ENCODE measurements at regions not wholly inside any gene's neighbourhood (a gene's known extent, or its start where the extent isn't known, plus 50 kb on each side); places are given as distances from the start of the nearest gene placed in this dataset.

DNA sequence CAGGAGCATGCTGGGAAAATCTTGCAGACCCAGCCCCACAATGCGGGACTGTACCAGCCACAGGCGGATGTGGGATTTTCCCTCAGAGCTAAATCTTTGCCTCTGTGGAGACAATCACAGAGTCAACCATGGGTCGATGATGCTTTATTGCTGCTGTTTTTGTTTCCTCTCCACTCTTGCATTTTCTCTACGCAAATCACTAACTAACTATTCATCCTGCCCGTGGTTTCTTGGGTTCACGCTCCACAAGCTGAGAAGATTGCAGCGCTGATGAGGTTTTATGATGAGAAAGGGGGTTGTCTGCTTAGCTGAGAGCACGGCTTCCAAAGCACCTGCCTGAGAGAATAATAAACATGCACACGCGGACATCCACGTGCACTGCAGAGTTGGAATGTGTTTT, 500.2 kb upstream of the ADAMTS16 start:
- no peaks in the 10 kb centered on the region for H3K27me3 ChIP-seq (ENCODE audit: insufficient read depth, low read length)
- TF ChIP-seq, protein P1, sequence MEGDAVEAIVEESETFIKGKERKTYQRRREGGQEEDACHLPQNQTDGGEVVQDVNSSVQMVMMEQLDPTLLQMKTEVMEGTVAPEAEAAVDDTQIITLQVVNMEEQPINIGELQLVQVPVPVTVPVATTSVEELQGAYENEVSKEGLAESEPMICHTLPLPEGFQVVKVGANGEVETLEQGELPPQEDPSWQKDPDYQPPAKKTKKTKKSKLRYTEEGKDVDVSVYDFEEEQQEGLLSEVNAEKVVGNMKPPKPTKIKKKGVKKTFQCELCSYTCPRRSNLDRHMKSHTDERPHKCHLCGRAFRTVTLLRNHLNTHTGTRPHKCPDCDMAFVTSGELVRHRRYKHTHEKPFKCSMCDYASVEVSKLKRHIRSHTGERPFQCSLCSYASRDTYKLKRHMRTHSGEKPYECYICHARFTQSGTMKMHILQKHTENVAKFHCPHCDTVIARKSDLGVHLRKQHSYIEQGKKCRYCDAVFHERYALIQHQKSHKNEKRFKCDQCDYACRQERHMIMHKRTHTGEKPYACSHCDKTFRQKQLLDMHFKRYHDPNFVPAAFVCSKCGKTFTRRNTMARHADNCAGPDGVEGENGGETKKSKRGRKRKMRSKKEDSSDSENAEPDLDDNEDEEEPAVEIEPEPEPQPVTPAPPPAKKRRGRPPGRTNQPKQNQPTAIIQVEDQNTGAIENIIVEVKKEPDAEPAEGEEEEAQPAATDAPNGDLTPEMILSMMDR (conservative IDR thresholded peaks at IDR 0.05) = no peak
- no peak overlapping the region for H2BK15ac ChIP-seq (ENCODE audit: low read depth, low read length)
- peaks cover 2 to 3% of the 10 kb centered on the region in 2 experiments; a peak in 3 of 5 replicates for H3K9me3 Mint-ChIP-seq
- no peaks in the 10 kb centered on the region for H3K23me2 ChIP-seq (ENCODE audit: insufficient read length, low read depth, low read length, poor library complexity, severe bottlenecking)
- no peaks in the 10 kb centered on the region for H3K79me2 ChIP-seq (ENCODE audit: insufficient read depth, low read length)
- no peak overlapping the region for H2BK5ac ChIP-seq (ENCODE audit: insufficient read length, low read length)
- no peak overlapping the region for H3K56ac ChIP-seq (ENCODE audit: insufficient read length, low read depth, low read length)
- no peak overlapping the region for H2BK120ac ChIP-seq (ENCODE audit: low read depth, low read length, poor library complexity, severe bottlenecking)
- H2AFZ ChIP-seq (ENCODE audit: low read length) = no peak overlapping the region
- H2BK20ac ChIP-seq (ENCODE audit: low read depth, low read length, poor library complexity, severe bottlenecking) = no peak overlapping the region
- no peaks in the 10 kb centered on the region for H4K20me1 ChIP-seq (ENCODE audit: control insufficient read depth, insufficient read depth, insufficient read length)
- H3T11ph ChIP-seq (ENCODE audit: low read length) = no peak overlapping the region
- no peak overlapping the region for H3K27ac ChIP-seq (ENCODE audit: insufficient read length, low read depth, low read length)
- no peak overlapping the region for H3K4me3 Mint-ChIP-seq
- H4K91ac ChIP-seq (ENCODE audit: insufficient read length, low read depth, low read length) = no peak overlapping the region
- no peak overlapping the region for H3K4me2 ChIP-seq (ENCODE audit: insufficient read depth, insufficient read length, low read length)
- no peaks in the 10 kb centered on the region for H3K27me3 Mint-ChIP-seq (ENCODE audit: low read depth)
- H4K5ac ChIP-seq (ENCODE audit: insufficient read length, low read depth, low read length) = no peak overlapping the region
- H3K36me3 Mint-ChIP-seq (ENCODE audit: insufficient read depth in 1 of 3, low read depth in 3 of 3) = peaks cover 0 to 8% (median 2%) of the 10 kb centered on the region in 3 experiments; a peak in 2 of 7 replicates
- no peak overlapping the region for H3K14ac ChIP-seq (ENCODE audit: insufficient read depth, low read length)
- H3K9ac ChIP-seq (ENCODE audit: extremely low read depth, insufficient read length, low read length) = no peak overlapping the region
- no peak overlapping the region for H4K8ac ChIP-seq (replicated peaks; ENCODE audit: insufficient read length, low read depth, low read length)
- no peak for DNase-seq
- WGBS (ENCODE audit: extremely low coverage, insufficient read length, low lambda C conversion rate) = no CpG with 5 or more reads among the region's 11 CpGs
- no peaks in the 10 kb centered on the region; the same call in 1 of the 2 replicates for H3K4me1 ChIP-seq (ENCODE audit: insufficient read depth, low read length)
- H3K23ac ChIP-seq (ENCODE audit: insufficient read length, low read depth, low read length) = no peak overlapping the region
- no peak overlapping the region for H2BK12ac ChIP-seq (ENCODE audit: insufficient read length, low read depth, low read length)
- H3K27ac Mint-ChIP-seq = no peak overlapping the region
- H3K9me3 ChIP-seq (ENCODE audit: control insufficient read depth, low read depth, low read length) = peaks cover 4% of the 10 kb centered on the region
- peaks cover 6 to 11% of the 10 kb centered on the region in 2 experiments for H3K4me1 Mint-ChIP-seq
- no peak overlapping the region for H2AK5ac ChIP-seq (ENCODE audit: insufficient read length, low read length)
- H3K79me1 ChIP-seq (ENCODE audit: insufficient read depth, low read depth, low read length, poor library complexity, severe bottlenecking) = no peaks in the 10 kb centered on the region
- H3K18ac ChIP-seq (ENCODE audit: insufficient read length, low read depth, low read length) = no peak overlapping the region
- no peak overlapping the region for H3K4ac ChIP-seq (ENCODE audit: low read depth, low read length)

Data from H9 (cell line).